ENCODE measurements at regions not wholly inside any gene's neighbourhood (a gene's known extent, or its start where the extent isn't known, plus 50 kb on each side); places are given as distances from the start of the nearest gene placed in this dataset.
A peak's percentile ranks its signal among the peaks of the same experiment; 100 is the strongest.
"Not testable (repeated sequence)": the region's sequence is repeated elsewhere in the genome, so short reads cannot be mapped to it uniquely, and the experiment has no call there.

- DNase-seq: no peak
These were observed 227.0 kb upstream of the RASGEF1B start for GRCh38 chr4:81698538-81699296.

GRCh38 chr4:81694176-81694913 is 222.6 kb upstream of the RASGEF1B start:
- no peak for DNase-seq

- no peak for DNase-seq
These were observed 219.2 kb upstream of the RASGEF1B start for GRCh38 chr4:81690871-81691270.

- DNase-seq: peak in 1 of 2 experiments; percentile 7
These were observed 216.4 kb upstream of the RASGEF1B start for GRCh38 chr4:81688085-81688484.

GRCh38 chr4:81687471-81687870 is 215.8 kb upstream of the RASGEF1B start:
- no peak for DNase-seq

GRCh38 chr4:81685104-81685503 is 213.4 kb upstream of the RASGEF1B start:
- DNase-seq: no peak

- no peak for DNase-seq
These were observed 212.6 kb upstream of the RASGEF1B start for GRCh38 chr4:81684352-81684751.

- DNase-seq: no peak
These were observed 210.8 kb upstream of the RASGEF1B start for GRCh38 chr4:81682492-81682891.

GRCh38 chr4:81679315-81679714 is 207.6 kb upstream of the RASGEF1B start:
- no peak for DNase-seq

GRCh38 chr4:81678801-81679200 is 207.1 kb upstream of the RASGEF1B start:
- DNase-seq: no peak

GRCh38 chr4:81676537-81676936 is 204.8 kb upstream of the RASGEF1B start:
- no peak for DNase-seq

- no peak for DNase-seq
These were observed 204.2 kb upstream of the RASGEF1B start for GRCh38 chr4:81675791-81676393.

GRCh38 chr4:81673961-81674360 is 202.3 kb upstream of the RASGEF1B start:
- no peak for DNase-seq

GRCh38 chr4:81668328-81668727 is 196.6 kb upstream of the RASGEF1B start:
- DNase-seq: not testable (repeated sequence)

GRCh38 chr4:81667539-81667938 is 195.8 kb upstream of the RASGEF1B start:
- DNase-seq: no peak

- no peak for DNase-seq
These were observed 194.8 kb upstream of the RASGEF1B start for GRCh38 chr4:81666491-81666890.

GRCh38 chr4:81665649-81666048 is 193.9 kb upstream of the RASGEF1B start:
- DNase-seq: no peak

- DNase-seq: no peak
These were observed 193.3 kb upstream of the RASGEF1B start for GRCh38 chr4:81665045-81665444.

GRCh38 chr4:81664079-81664478 is 192.4 kb upstream of the RASGEF1B start:
- no peak for DNase-seq

- no peak for DNase-seq
These were observed 191.7 kb upstream of the RASGEF1B start for GRCh38 chr4:81663368-81663767.

- DNase-seq: no peak
These were observed 187.3 kb upstream of the RASGEF1B start for GRCh38 chr4:81659051-81659450.

GRCh38 chr4:81652069-81652478 is 180.4 kb upstream of the RASGEF1B start:
- DNase-seq: no peak

- no peak for DNase-seq
These were observed 179.7 kb upstream of the RASGEF1B start for GRCh38 chr4:81651243-81651899.

Measured in NCI-H526 (cell line).